WTC11 (cell line): ENCODE measurements at regions not wholly inside any gene's neighbourhood (a gene's known extent, or its start where the extent isn't known, plus 50 kb on each side); places are given as distances from the start of the nearest gene placed in this dataset.

Experiments
- ATAC-seq: fragments of 200-7000 bp; cut with Tn5 transposase; 2 replicates; pipeline ENCODE4 v1.10.0; 2021; ENCODE audit warnings: mild to moderate bottlenecking, moderate library complexity
- CTCF ChIA-PET: fragments of 300-600 bp; sonication (Branson Sonifier 250); formaldehyde crosslinking; loops from one replicate; lab custom pipeline; 2021; ENCODE audit warnings: antibody characterized with exemption; lab: Charles Lee
- POLR2A ChIA-PET: fragments of 350-600 bp; sonication (Branson Sonifier 250); formaldehyde crosslinking; loops from one replicate; lab custom pipeline; 2021; ENCODE audit warnings: antibody characterized with exemption; lab: Charles Lee
- DNase-seq: peaks from one replicate; pipeline ENCODE4 v3.0.0; 2021; ENCODE audit warnings: low spot score
- H3K27ac Mint-ChIP-seq: 2 replicates; pipeline ENCODE4 v1.8.0; 2021; ENCODE audit warnings: mixed read lengths
- H3K27me3 Mint-ChIP-seq: 2 replicates; pipeline ENCODE4 v1.8.0; 2021; ENCODE audit warnings: low read depth, mild to moderate bottlenecking, moderate library complexity, mixed read lengths
- H3K36me3 Mint-ChIP-seq: 2 replicates; pipeline ENCODE4 v1.8.0; 2021; ENCODE audit warnings: mixed read lengths
- H3K4me1 Mint-ChIP-seq: 2 replicates; pipeline ENCODE4 v1.8.0; 2022; ENCODE audit warnings: mixed read lengths
- H3K4me3 Mint-ChIP-seq: 2 replicates; pipeline ENCODE4 v1.8.0; 2021; ENCODE audit warnings: mild to moderate bottlenecking, moderate library complexity, mixed read lengths
- H3K9me3 Mint-ChIP-seq: 2 replicates; pipeline ENCODE4 v1.8.0; 2021; ENCODE audit warnings: mixed read lengths
- ATF2 ChIP-seq: sonication (generic); formaldehyde crosslinking; IDR thresholded peaks from 2 replicates; pipeline ENCODE4 v1.8.1; 2022; ENCODE audit warnings: low read depth, missing genetic modification reagents, borderline replicate concordance
- CBFB ChIP-seq: sonication (generic); formaldehyde crosslinking; IDR thresholded peaks from 2 replicates; pipeline ENCODE4 v1.8.1; 2022; ENCODE audit warnings: mild to moderate bottlenecking, low read depth, missing genetic modification reagents
- CDX4 ChIP-seq: fragments of 250-450 bp; sonication (Bioruptor Pico); IDR thresholded peaks from 2 replicates; pipeline ENCODE4 v1.9.0; 2021; ENCODE audit warnings: moderate library complexity, mild to moderate bottlenecking, inconsistent platforms, borderline replicate concordance
- CREB1 ChIP-seq: sonication (generic); formaldehyde crosslinking; IDR thresholded peaks from 2 replicates; pipeline ENCODE4 v1.8.0; 2023; ENCODE audit warnings: mild to moderate bottlenecking, missing genetic modification reagents
- E2F5 ChIP-seq: sonication (generic); formaldehyde crosslinking; IDR thresholded peaks from 2 replicates; pipeline ENCODE4 v1.8.1; 2022; ENCODE audit warnings: mild to moderate bottlenecking, moderate library complexity, missing genetic modification reagents
- FOXP1 ChIP-seq: sonication (generic); formaldehyde crosslinking; IDR thresholded peaks from 2 replicates; pipeline ENCODE4 v1.8.0; 2022; ENCODE audit warnings: missing genetic modification reagents, mild to moderate bottlenecking, moderate library complexity, borderline replicate concordance
- FOXP4 ChIP-seq: sonication (generic); formaldehyde crosslinking; IDR thresholded peaks from 2 replicates; pipeline ENCODE4 v1.8.0; 2022; ENCODE audit warnings: mild to moderate bottlenecking, missing genetic modification reagents
- GABPB1 ChIP-seq: sonication (generic); formaldehyde crosslinking; IDR thresholded peaks from 2 replicates; pipeline ENCODE4 v1.8.1; 2023; ENCODE audit warnings: mild to moderate bottlenecking, missing genetic modification reagents
- IRF2 ChIP-seq: sonication (generic); formaldehyde crosslinking; IDR thresholded peaks from 2 replicates; pipeline ENCODE4 v1.8.0; 2022; ENCODE audit warnings: low read depth, missing genetic modification reagents, borderline replicate concordance
- JUN ChIP-seq: sonication (generic); formaldehyde crosslinking; IDR thresholded peaks from 2 replicates; pipeline ENCODE4 v1.8.0; 2023; ENCODE audit warnings: mild to moderate bottlenecking, missing genetic modification reagents
- MXD4 ChIP-seq: fragments of 250-450 bp; sonication (Bioruptor Pico); IDR thresholded peaks from 2 replicates; pipeline ENCODE4 v1.8.0; 2021; ENCODE audit warnings: mild to moderate bottlenecking, moderate library complexity, borderline replicate concordance
- MYBL2 ChIP-seq: sonication (generic); formaldehyde crosslinking; IDR thresholded peaks from 2 replicates; pipeline ENCODE4 v1.8.1; 2023; ENCODE audit warnings: mild to moderate bottlenecking, moderate library complexity, missing genetic modification reagents
- NFE2L1 ChIP-seq: sonication (generic); formaldehyde crosslinking; IDR thresholded peaks from 2 replicates; pipeline ENCODE4 v1.8.1; 2023; ENCODE audit warnings: missing genetic modification reagents
- NFYB ChIP-seq: sonication (generic); formaldehyde crosslinking; conservative IDR thresholded peaks from 2 replicates; pipeline ENCODE4 v1.8.0; 2022; ENCODE audit warnings: low read depth, missing genetic modification reagents
- NR2C2 ChIP-seq: sonication (generic); formaldehyde crosslinking; IDR thresholded peaks from 2 replicates; pipeline ENCODE4 v1.8.0; 2022; ENCODE audit warnings: mild to moderate bottlenecking, missing genetic modification reagents
- PRRX2 ChIP-seq: fragments of 250-450 bp; sonication (Bioruptor Pico); IDR thresholded peaks from 2 replicates; pipeline ENCODE4 v1.8.0; 2021; ENCODE audit warnings: mild to moderate bottlenecking
- RORB ChIP-seq: fragments of 250-450 bp; sonication (Bioruptor Pico); IDR thresholded peaks from 2 replicates; pipeline ENCODE4 v1.9.0; 2021; ENCODE audit warnings: mild to moderate bottlenecking
- SMAD3 ChIP-seq: sonication (generic); formaldehyde crosslinking; IDR thresholded peaks from 2 replicates; pipeline ENCODE4 v1.8.0; 2022; ENCODE audit warnings: missing genetic modification reagents, mild to moderate bottlenecking, borderline replicate concordance
- STAT6 ChIP-seq: sonication (generic); formaldehyde crosslinking; conservative IDR thresholded peaks from 2 replicates; pipeline ENCODE4 v1.8.1; 2023; ENCODE audit warnings: mild to moderate bottlenecking, low read depth, missing genetic modification reagents, moderate library complexity
- ZMAT4 ChIP-seq: fragments of 250-450 bp; sonication (Bioruptor Pico); IDR thresholded peaks from 2 replicates; pipeline ENCODE4 v1.9.0; 2021; ENCODE audit warnings: mild to moderate bottlenecking
- ZNF138 ChIP-seq: sonication (generic); formaldehyde crosslinking; conservative IDR thresholded peaks from 2 replicates; pipeline ENCODE4 v1.8.1; 2022; ENCODE audit warnings: mild to moderate bottlenecking, moderate library complexity, missing genetic modification reagents
- ZSCAN18 ChIP-seq: fragments of 250-450 bp; sonication (Bioruptor Pico); IDR thresholded peaks from 2 replicates; pipeline ENCODE4 v2.1.2; 2022; ENCODE audit warnings: mild to moderate bottlenecking, moderate library complexity

- ChIA-PET POLR2A (no interaction called here), CTCF (no interaction called here)
- H3K27ac Mint-ChIP-seq: no peak overlapping the region
- no peak for ATAC-seq
- no peaks in the 10 kb centered on the region for H3K27me3 Mint-ChIP-seq
- H3K9me3 Mint-ChIP-seq: no peaks in the 10 kb centered on the region
- TF ChIP-seq NR2C2 (CRISPR knock-in tag) (no peak), JUN (CRISPR knock-in tag) (no peak), CBFB (CRISPR knock-in tag) (no peak), MXD4 (CRISPR knock-in tag) (no peak), ATF2 (CRISPR knock-in tag) (no peak), ZMAT4 (no peak), NFYB (no peak), RORB (CRISPR knock-in tag) (no peak), IRF2 (CRISPR knock-in tag) (no peak)
- H3K4me1 Mint-ChIP-seq: no peaks in the 10 kb centered on the region
- no peak overlapping the region for H3K4me3 Mint-ChIP-seq
- no peak for DNase-seq
- H3K36me3 Mint-ChIP-seq: no peaks in the 10 kb centered on the region
Observed at GRCh38 chr4:53815281-53815680, 224.0 kb upstream of the LNX1 start.

GRCh38 chr4:53813998-53814397 is 222.7 kb upstream of the LNX1 start:
- ATAC-seq: no peak
- DNase-seq: no peak
- H3K4me1 Mint-ChIP-seq: no peaks in the 10 kb centered on the region
- POLR2A ChIA-PET: no interaction called here
- H3K4me3 Mint-ChIP-seq: no peak overlapping the region
- no peak for TF ChIP-seq FOXP4
- no peak for TF ChIP-seq ZNF138 (CRISPR knock-in tag)
- no peak for TF ChIP-seq MYBL2
- no peak for TF ChIP-seq GABPB1
- no peak for TF ChIP-seq PRRX2 (CRISPR knock-in tag)
- TF ChIP-seq CDX4 (CRISPR knock-in tag): no peak
- TF ChIP-seq ZSCAN18: no peak
- no peak for TF ChIP-seq FOXP1 (CRISPR knock-in tag)
- TF ChIP-seq STAT6 (CRISPR knock-in tag): no peak
- no peak for TF ChIP-seq NFE2L1 (CRISPR knock-in tag)
- TF ChIP-seq CREB1: no peak
- no peak for TF ChIP-seq E2F5
- TF ChIP-seq ZMAT4: no peak
- no peak for TF ChIP-seq SMAD3 (CRISPR knock-in tag)
- TF ChIP-seq, all 79 proteins: peak for 0
- peaks cover 6% of the 10 kb centered on the region; the same call in 1 of the 2 replicates for H3K9me3 Mint-ChIP-seq
- H3K36me3 Mint-ChIP-seq: no peaks in the 10 kb centered on the region
- CTCF ChIA-PET: interaction anchor here (1.4 kb wide), 1 partner anchor 107 kb away, joined by 5 read pairs; no protein-coding TSS in a partner anchor
- H3K27ac Mint-ChIP-seq: no peak overlapping the region
- H3K27me3 Mint-ChIP-seq: no peaks in the 10 kb centered on the region
